IPS-NIHi11 (cell line): ENCODE measurements at regions not wholly inside any gene's neighbourhood (a gene's known extent, or its start where the extent isn't known, plus 50 kb on each side); places are given as distances from the start of the nearest gene placed in this dataset.

Experiments used
- DNase-seq: peaks from one replicate; pipeline ENCODE4 v3.0.0; 2012; ENCODE audit warnings: mixed read lengths, low spot score

DNA sequence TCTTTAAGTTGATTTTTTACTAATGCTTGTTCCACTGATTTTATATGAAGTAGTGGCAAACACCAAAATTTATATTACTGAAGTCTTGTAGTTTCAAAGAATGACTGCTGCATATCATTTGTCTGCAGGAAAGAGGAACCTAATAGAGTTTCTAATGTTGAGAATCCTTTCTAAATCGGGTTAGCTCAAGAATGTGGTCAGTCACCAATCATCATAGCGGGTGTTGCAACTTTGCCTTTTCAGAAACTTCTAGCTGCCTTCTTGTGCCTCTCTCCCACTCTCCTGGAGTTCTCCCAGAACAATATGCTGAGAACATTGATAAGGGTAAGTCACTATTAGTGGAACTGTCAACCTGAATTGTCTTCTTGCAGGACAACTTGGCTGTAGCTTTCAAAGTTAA is 524.8 kb upstream of the SORCS1 start:
- DNase-seq, result no peak

DNA sequence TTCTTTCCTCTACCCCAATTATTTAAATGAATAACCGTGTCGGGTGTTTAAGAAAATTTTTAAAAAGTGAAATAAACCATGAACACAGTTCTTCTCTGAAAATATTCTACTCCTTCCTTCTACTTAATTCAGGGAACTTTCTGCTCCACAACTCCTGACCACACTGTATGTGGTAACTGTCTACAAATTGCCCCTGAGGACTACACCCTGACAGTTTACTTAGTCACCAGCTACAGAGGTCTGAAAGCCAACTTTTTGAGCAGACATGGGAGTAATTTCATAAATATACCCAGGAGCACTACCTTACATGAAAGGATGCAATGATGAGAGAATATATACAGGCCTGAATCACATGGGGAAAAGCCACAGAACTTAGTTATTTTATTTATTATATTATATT is 523.2 kb upstream of the SORCS1 start:
- no peak for DNase-seq

DNA sequence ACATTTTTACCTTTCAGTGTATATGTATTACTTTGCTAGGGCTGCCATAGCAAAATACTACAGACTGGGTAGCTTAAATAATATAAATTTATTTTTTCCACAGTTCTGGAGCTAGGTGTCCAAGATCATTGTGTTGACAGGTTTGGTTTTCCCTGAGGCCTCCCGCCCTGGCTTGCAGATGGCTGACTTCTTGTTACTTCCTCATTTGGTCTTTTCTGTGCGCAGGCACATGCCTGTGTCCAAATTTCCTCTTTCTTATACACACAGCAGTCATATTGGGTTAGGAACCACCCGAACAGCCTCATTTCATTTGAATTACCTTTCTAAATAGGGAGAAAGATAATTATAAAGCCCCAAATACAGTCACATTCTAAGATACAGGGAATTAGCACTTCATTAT is 521.6 kb upstream of the SORCS1 start:
- no peak for DNase-seq

DNA sequence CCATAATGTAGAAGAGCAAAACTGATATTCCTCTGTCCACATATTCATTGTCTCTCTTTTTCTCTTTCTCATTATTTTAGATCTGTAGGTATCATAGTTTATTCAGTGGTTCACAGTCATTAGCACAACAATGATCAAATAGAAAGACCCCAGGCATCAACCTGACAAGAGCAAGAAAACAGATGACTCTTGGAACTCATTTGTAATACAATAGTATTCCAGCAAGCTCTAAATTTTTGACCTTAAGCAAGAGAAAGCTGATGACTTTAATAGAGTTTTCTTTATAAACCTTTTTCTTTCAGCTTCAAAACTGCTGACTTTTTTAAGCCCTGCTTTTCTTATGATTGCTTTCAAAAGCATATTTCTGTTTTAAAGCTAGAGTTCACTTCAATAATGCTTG is 507.5 kb upstream of the SORCS1 start:
- no peak for DNase-seq

DNA sequence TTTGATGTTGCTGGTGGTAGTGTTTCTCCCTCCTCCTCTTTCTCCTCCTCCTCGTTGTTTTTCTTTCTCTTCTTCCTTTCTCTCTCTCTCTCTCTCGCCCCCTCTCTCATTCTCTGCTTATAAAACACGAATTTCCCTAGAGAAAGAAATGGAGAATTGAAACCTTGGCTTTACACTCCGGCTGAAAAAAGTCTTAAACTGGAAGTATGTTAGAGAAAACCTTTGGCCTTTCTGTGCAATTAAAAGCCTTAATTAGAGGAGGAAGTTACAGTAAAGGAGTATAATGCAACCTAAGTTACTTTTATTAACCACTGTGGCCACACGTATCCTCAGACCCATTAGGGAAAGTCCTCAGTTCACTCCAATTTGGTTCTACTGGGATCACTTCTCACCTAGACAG is 501.7 kb upstream of the SORCS1 start:
- DNase-seq, result no peak

DNA sequence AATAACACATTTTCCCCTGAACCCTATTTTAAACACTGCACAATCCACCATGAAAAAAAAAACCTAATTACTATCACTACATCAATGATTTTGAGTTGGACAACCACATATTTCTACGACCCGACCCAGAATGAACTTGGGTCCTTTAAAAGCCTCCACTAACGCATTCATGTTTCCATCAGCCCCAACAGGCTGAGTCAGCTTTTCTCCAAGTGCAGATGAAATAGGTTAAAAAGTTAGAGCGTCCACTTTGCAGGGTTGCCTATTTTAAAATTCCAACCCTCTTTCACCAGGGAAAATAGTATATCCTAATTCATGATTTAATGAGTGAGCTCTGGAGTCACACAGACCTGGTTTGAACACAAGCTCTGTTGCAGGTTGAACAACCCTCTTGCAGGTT is 501.0 kb upstream of the SORCS1 start:
- DNase-seq, result no peak

DNA sequence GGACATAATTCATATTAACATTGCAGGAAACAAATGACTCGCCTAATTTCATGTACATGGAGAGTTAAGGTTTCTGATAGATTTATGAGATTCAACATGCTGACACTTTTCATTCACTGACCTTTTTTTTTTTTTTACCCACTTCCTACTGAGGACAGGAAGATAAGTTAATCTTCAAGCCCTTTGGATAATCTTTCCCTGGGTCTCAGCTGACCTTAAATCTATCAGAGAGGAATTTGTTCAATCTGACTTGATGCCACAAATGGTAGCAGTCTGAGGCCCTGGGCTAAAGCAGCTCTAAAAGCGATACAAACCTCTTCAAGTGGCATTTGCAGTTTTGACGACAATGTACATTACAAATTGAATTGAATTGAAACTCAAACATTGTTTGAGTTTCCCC is 493.3 kb upstream of the SORCS1 start:
- DNase-seq, result no peak

DNA sequence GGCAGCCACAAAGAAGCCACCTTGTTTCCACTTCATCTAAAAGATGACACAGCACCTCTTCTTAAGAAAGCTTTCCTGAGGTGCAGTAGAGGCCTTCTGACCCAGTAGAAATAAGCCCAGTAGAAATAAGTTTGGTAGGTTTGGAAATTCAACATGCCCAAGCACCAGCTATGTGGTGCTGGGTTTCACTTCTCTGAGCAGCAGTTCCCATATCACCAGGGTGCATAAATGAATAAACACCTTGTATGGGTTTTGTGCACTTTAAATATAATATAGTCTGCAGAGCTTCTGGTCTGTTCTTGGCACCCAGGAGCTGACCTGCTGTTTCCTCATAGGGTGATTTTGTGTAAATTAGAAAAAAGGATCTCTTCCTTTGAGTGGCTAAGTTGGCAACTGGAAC is 492.4 kb upstream of the SORCS1 start:
- DNase-seq, result no peak

DNA sequence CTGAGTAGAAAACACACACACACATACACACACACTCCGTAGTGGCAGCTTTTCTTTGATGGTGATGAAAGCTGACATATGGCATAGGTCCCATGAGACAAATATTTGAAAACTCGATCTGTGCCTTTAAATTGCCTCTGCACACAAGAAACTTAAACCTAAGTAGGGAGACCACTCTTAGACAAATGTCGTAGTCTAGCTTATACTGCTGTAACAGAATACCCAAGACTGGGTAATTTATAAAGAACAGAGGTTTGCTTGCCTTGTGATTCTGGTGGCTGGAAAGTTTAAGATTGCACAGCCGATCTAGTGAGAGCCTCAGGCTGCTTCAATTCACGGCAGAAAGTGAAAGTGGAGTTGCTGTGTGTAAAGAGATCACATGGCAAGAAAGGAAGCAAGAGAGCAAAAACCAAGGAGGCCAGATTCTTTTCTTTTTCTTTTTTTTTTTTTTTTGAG is 489.4 kb upstream of the SORCS1 start:
- no peak for DNase-seq

DNA sequence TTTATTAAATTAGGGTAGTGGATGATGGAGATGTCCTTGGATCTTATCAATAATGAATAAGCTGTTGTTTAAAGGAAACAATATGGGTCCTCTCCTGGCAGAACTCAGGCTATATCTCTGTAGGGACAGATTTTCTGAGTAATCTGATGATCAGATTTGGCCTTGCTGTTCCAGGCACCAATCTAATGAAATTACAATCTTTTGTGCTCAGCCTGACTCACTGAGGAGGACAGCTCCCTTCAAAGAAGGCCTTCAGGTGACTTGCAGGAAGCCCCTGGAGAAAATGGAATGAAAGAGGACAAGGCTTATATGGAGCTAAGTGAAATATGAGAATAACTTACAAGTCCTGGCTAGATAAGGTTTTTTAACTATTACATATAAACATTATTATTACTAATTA is 486.4 kb upstream of the SORCS1 start:
- DNase-seq, result no peak

DNA sequence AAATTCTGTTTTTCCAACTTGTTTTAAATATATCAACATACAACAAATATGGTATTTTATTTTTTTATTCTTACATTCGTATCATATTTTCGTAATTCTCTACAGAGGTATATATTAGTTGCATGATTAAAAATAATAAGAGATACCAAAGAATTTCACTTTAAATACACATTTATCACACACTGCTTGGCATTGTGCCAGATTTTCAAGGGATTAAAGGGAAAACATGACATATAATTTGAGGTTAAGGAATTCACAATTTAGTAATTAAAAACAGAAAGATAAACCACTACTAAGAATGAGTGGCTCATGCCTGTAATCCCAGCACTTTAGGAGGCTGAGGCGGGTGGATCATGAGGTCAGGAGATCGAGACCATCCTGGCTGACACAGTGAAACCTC is 484.7 kb upstream of the SORCS1 start:
- DNase-seq, result no peak

DNA sequence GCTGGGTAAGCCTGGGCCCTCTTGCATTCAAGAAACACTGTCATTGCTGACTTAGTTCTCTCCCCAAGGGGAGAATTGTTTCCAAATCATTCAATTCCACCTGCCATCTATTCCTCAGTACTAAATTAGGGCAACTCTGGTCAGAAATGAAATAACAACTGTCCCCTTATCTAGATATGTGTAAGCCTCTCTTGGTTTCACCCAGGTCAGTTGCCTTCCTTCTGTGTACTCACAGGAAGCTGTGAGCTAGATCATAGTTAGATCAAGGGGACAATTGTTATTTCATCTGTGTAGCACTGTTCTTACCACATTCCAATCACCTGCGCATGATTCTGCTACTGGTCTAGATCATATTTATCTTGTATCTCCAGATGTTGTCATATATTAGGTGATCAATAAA is 483.0 kb upstream of the SORCS1 start:
- no peak for DNase-seq

DNA sequence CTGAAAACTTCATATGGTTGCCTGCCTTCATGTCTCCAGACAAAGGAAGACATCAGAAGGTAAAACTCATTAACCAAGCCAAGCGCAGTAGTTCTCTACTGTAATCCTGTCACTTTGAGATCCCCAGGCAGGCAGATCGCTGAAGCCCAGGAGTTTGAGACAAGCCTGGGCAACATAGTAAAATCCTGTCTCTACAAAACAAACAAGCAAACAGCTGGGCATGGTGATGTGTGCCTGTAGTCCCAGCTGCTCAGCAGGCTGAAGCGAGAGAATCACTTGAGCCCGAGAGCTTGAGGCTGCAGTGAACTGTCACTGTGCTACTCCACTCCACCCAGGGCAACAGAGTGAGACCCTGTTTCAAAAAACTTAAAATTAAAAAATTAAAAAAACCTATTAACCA is 467.4 kb upstream of the SORCS1 start:
- no peak for DNase-seq

DNA sequence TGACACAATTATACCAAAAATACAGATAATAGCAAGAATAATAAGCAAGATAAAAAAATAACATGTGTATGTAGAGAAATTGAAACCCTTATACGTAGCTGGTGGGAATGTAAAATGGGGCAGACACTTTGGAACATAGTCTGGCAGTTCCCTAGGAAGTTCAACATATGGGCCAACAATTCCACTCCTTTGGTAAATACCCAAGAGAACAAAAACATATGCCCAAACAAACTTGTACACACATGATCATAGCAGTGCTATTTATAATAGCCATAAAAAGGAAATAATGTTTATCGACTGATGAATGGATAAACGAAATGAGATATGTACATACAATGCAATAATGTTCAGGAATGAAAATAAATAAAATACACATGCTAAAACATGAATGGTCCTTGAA is 462.4 kb upstream of the SORCS1 start:
- DNase-seq, result no peak

DNA sequence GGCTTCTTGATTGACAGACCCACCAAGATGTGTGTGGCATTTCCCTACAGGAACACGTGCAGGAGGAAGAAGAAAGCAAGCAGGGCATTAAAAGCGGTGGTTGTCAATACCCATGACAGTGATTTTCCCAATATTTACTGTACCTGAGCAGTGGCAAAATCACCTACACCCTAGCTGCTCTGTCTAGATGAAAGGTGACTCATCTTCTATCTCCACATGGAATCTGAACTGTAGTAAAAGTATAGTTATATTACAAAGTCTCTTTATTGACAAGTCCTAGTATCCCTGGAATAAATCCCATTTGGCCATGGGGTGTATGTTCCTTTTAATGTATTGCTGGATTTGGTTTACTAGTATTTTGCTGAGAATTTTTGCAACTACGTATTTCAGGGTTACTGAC is 458.8 kb upstream of the SORCS1 start:
- no peak for DNase-seq

DNA sequence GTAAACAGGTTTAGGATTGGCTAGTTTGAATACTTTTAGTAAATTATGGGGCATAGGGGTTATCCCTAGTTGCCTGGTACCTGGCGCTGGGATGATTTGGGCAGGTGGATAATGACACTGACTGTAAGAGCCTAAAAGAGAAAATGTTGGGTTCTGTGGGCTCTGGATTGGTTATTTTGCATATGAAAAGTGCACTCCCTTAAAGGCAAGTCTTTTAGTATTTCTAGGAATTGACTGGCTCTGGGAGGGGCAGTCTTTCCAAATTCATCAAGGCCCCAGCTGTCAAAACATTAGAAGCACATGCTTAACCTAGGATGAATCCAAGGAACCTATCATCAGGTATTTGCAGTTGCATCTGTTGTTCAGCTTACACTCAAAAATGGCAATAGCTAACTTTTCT is 454.6 kb upstream of the SORCS1 start:
- peak; percentile 5 for DNase-seq

DNA sequence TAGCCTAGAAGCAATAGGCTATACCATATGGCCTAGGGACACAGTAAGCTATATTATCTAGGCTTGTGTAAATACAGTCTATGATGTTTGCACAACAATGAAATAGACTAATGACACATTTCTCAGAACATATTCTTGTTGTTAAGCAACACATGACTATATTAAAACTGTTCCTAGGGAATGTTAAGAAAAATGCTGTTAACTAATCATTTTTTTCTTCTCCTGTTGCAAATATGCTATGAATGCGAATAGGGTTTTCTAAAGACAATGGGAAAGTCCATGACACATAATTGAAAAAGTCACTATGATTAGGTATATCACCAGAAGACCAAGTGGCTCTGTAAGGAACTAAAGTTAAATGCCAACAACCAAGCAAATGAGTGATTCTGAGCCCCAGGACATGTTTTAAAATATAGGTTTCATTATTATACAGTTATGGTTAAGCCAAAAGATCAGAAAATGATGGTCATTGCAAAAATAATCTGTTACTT is 454.0 kb upstream of the SORCS1 start:
- no peak for DNase-seq

DNA sequence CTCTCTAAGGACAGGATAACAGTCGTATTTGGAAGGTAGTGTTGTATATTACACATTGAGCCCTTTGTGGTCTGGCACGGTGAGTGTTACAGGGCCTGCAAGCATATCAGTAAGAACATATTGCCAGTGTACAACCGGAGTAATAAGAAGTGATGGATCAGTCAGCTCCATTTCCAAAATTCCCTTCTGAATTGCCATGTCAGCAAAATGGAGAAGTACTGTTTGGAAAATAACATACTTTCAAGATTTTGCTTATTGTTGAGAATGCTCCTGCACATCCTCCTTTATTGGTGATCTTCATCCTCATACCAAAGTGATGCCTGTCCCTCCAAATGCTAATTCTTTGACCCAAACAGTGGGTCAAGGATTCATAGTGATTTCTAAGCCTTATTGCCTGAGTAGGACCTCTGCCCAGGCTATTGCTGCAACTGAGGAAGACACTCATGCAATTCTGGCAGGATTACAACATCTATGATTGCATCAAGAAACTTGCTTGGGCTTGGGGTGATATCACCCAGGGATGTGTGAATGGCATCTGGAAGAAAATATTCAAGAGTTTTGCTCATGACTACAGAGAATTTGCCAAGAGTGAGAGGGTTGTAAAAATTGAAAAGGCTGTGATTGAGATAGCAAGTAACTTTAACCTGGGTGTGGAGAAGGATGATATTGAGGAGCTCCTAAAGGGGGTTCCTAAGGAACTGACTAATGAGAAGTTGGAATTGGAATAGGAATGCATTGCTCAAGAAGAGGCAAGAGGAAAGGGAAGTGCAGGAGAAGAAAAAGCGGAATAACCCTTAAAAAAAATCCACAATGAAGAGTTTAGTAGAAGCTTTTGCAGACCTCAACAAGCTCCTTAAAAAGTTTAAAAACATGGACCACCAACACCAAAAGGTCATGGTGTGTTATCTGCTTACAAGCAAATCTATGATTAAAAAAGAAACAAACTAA is 452.2 kb upstream of the SORCS1 start:
- no peak for DNase-seq

DNA sequence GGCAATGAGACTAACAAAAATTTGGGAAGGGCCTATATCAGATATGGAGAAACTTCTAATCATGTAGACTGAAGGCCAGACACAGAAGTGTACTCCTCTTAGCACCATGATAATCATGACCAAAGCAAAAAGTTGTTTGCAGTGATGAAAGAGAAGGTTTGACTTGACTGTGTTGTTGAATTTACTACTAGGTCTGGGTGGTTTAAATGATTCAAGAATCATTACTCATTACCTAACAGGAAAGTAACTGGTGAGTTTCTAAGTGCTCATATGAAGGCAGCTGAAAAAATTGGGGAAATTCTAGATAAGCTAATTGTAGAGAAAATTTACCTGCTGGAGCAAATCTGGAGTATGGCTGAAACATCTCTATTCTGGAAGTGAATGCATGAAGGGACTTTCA is 451.5 kb upstream of the SORCS1 start:
- DNase-seq, result no peak

DNA sequence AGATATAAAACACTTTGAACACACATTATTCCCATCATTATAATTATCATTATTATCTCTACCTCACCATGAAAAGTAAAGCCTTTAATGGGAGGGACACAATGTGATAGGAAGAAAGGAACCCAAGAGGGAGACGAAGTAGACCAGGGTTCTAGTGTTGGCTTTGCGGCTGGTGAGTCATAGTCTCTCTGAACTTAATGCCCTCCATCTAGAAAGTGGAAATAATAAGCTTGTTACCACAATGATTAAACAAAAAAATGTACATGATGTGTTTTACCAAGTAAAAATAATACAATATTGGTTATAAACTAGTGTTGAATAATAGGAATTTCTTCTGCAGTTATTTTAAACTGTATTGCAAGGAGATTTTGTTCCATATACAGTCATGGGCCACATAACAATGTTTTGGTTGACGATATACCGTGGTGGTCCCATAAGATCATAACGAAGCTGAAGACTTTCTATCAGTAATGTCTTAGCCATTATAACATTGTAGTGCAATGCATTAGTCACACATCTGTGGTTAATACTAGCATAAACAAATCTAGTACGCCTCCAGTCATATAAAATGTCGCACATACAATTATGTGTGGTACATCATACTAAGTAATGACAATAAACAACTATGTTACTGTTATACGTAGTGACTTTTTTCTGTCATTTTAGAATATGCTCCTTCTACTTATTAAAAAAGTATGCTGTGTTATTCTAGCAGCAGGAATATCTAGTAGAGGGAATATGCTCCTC is 450.6 kb upstream of the SORCS1 start:
- DNase-seq, result no peak

DNA sequence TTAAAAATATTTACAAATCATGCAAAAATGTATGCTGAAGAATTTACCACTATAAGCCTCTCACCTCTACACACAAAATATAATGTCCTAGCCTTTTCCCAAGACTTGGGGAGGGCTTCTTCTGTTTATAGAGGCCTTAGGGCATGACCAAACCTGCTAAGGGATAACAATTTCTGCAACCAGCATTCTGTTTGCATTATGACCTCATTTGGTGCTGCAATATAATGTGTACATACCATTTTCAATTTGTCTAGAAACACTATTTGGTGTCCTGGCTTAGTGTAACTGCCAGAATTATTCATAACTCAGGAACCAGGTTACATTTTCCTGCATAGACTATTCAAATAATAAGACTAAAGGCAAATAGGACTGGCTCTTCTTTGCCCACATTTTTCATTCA is 446.6 kb upstream of the SORCS1 start:
- no peak for DNase-seq

DNA sequence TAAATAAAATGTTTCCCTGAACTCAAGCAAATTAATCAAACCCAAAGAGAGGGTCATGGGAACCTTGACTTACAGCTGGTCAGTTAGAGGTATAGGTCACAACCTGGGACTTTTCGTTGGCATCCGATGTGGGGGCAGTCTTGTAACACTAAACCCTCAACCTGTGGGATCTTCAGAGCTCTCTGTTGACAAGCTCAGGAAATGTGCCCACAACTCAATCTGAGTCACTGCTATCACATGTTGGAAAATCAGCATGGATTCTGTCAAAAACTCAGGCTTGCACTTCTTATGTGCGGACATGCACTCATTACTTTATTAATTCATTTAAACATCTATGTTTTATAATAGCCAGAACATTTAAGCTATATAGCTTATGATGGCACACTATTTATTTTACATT is 424.6 kb upstream of the SORCS1 start:
- no peak for DNase-seq

DNA sequence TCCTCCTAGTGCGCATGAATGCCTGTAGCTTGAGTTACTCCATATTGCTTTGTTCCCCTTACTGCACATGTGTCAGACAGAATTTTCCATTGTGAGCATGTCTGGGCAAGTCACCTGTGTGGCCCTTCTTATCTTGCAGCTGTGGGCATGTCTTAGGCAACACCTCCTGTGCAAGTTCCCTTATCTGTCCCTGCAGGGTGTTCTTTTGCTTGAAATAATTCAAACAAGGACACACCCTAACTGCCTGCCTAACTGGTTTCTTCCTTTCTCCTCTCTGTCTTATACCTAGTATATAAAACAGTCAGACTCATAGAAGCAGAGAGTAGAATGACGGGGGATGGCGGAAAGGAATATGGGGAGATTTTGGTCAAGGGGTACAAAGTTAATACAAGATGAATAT is 421.1 kb upstream of the SORCS1 start:
- no peak for DNase-seq
